K562 (cell line): ENCODE measurements at regions not wholly inside any gene's neighbourhood (a gene's known extent, or its start where the extent isn't known, plus 50 kb on each side); places are given as distances from the start of the nearest gene placed in this dataset.

ENCODE experiments used
- ATAC-seq: fragments of 200-7000 bp; cut with Tn5 transposase; 3 replicates; pipeline ENCODE4 v1.9.1; 2020; ENCODE audit warnings: moderate library complexity
- BruUV-seq: library from RNA; stranded (reverse); fragments of 400-500 nt; replicated peaks from 2 replicates; lab custom pipeline; 2021; lab: Mats Ljungman, UMichigan
- CTCF ChIA-PET: fragments of 300-600 bp; formaldehyde crosslinking; extraction: SDS; loops from one replicate; lab custom pipeline; 2021; ENCODE audit warnings: low intra/inter-chr PET ratio; lab: Yijun Ruan, JAX
- POLR2A ChIA-PET: fragments of 300-600, 350-650 bp; sonication (Branson Sonifier 250); formaldehyde crosslinking; extraction: SDS; loops from one replicate; lab custom pipeline; 2021; ENCODE audit warnings: antibody characterized with exemption, inconsistent platforms; lab: Yijun Ruan, JAX
- DNase-seq, 4 experiments: peaks; one replicate each; pipeline versions ENCODE4 v3.0.0 to v3.0.0-alpha.2; 2011 to 2018; ENCODE audit warnings: low spot score in 3 of 4, mixed read lengths in 3 of 4; ENCODE audit errors: extremely low read depth in 1 of 4
- FAIRE-seq: peaks from 2 replicates; lab custom pipeline; 2011; peaks lifted over from hg19 to GRCh38; lab: Jason Lieb, UNC
- H2AFZ ChIP-seq: 2 replicates; pipeline ENCODE4 v1.6.0; 2011; ENCODE audit warnings: low read depth, low read length, control low read depth, inconsistent platforms
- H3K27ac ChIP-seq: fragments of 200-600 bp; 3 replicates; pipeline ENCODE4 v1.8.0; 2011; ENCODE audit warnings: low read depth, mild to moderate bottlenecking, control low read depth, inconsistent platforms, low read length, moderate library complexity, mixed read lengths; ENCODE audit errors: extremely low read depth
- H3K27me3 ChIP-seq, 2 experiments: fragments of 300-600 bp in 1 of 2; 2 replicates in 1 of 2; 3 replicates in 1 of 2; pipeline versions ENCODE4 v1.6.0 to v1.8.0; 2011; ENCODE audit warnings: inconsistent platforms in 2 of 2, low read length in 2 of 2, mild to moderate bottlenecking in 1 of 2, mixed read lengths in 1 of 2, moderate library complexity in 1 of 2; ENCODE audit not compliant: control insufficient read depth in 2 of 2, insufficient read depth in 2 of 2
- H3K36me3 ChIP-seq: fragments of 300-600 bp; 3 replicates; pipeline ENCODE4 v1.8.0; 2011; ENCODE audit warnings: mild to moderate bottlenecking, low read length, inconsistent platforms; ENCODE audit not compliant: control insufficient read depth, insufficient read depth
- H3K4me1 ChIP-seq, 2 experiments: fragments of 200-600 bp in 1 of 2; replicated peaks in 1 of 2; 2 replicates in 1 of 2; 3 replicates in 1 of 2; pipeline versions ENCODE4 v1.5.1 to v1.8.0; 2011; ENCODE audit warnings: inconsistent platforms in 2 of 2, low read length in 2 of 2, mild to moderate bottlenecking in 1 of 2, mixed read lengths in 1 of 2, moderate library complexity in 1 of 2; ENCODE audit not compliant: control insufficient read depth in 2 of 2, insufficient read depth in 2 of 2
- H3K4me2 ChIP-seq: 2 replicates; pipeline ENCODE4 v1.6.1; 2011; ENCODE audit warnings: low read length, control low read depth, inconsistent platforms, mixed read lengths; ENCODE audit not compliant: insufficient read depth
- H3K4me3 ChIP-seq: fragments of 200-600 bp; sonication (generic), shearing (Covaris generic); 2 replicates; pipeline ENCODE4 v1.5.1; 2016; ENCODE audit warnings: control low read depth, inconsistent platforms
- H3K79me2 ChIP-seq: fragments of 200-600 bp; 3 replicates; pipeline ENCODE4 v1.8.0; 2011; ENCODE audit warnings: low read length, inconsistent platforms; ENCODE audit not compliant: control insufficient read depth, insufficient read depth
- H3K9ac ChIP-seq, 2 experiments: 2 replicates each; pipeline versions ENCODE4 v1.6.0 to v1.6.1; 2011; ENCODE audit warnings: low read depth in 2 of 2, low read length in 2 of 2, control low read depth in 1 of 2, inconsistent platforms in 1 of 2, mild to moderate bottlenecking in 1 of 2, mixed read lengths in 1 of 2; ENCODE audit not compliant: insufficient read depth in 1 of 2
- H3K9me1 ChIP-seq: one replicate; pipeline ENCODE4 v1.6.0; 2011; ENCODE audit warnings: inconsistent platforms, mild to moderate bottlenecking, low read length, moderate library complexity; ENCODE audit not compliant: control insufficient read depth, insufficient read depth
- H3K9me3 ChIP-seq: replicated peaks from 2 replicates; pipeline ENCODE4 v1.5.1; 2011; ENCODE audit warnings: low read depth, low read length, inconsistent platforms; ENCODE audit not compliant: control insufficient read depth, insufficient read depth
- H4K20me1 ChIP-seq: replicated peaks from 2 replicates; pipeline ENCODE4 v1.6.1; 2011; ENCODE audit warnings: low read length, inconsistent platforms, mixed read lengths; ENCODE audit not compliant: control insufficient read depth, insufficient read depth
- ARID4B ChIP-seq: sonication (generic); formaldehyde crosslinking; IDR thresholded peaks from 2 replicates; pipeline ENCODE4 v1.8.0; 2022; ENCODE audit warnings: mild to moderate bottlenecking, missing genetic modification reagents
- CBX3 ChIP-seq, 2 experiments: IDR thresholded peaks; 1 replicate in 1 of 2; 2 replicates in 1 of 2; pipeline ENCODE4 v1.6.1; 2012; ENCODE audit warnings: inconsistent platforms in 2 of 2, low read length in 2 of 2, borderline replicate concordance in 1 of 2, control low read depth in 1 of 2
- DACH1 ChIP-seq: fragments of 450-650 bp; IDR thresholded peaks from 2 replicates; pipeline ENCODE4 v1.6.1; 2018; ENCODE audit not compliant: partially characterized antibody
- FOXP1 ChIP-seq: sonication (generic); formaldehyde crosslinking; IDR thresholded peaks from 2 replicates; pipeline ENCODE4 v1.8.0; 2022; ENCODE audit warnings: mild to moderate bottlenecking, missing genetic modification reagents
- NFATC3 ChIP-seq: fragments of 450-650 bp; IDR thresholded peaks from 2 replicates; pipeline ENCODE4 v1.6.1; 2017; ENCODE audit warnings: mild to moderate bottlenecking
- POLR2AphosphoS5 ChIP-seq: IDR thresholded peaks from 2 replicates; pipeline ENCODE4 v1.6.1; 2011; ENCODE audit warnings: mild to moderate bottlenecking, low read depth, low read length, moderate library complexity; ENCODE audit not compliant: control insufficient read depth, insufficient read depth
- RBBP5 ChIP-seq: fragments of 200-600 bp; sonication (generic); IDR thresholded peaks from 2 replicates; pipeline ENCODE4 v1.6.1; 2012; ENCODE audit warnings: borderline replicate concordance, mild to moderate bottlenecking, low read length, control low read depth, inconsistent platforms; ENCODE audit not compliant: insufficient read depth, poor library complexity, severe bottlenecking
- RBM17 ChIP-seq: fragments of 200-400 bp; formaldehyde crosslinking; IDR thresholded peaks from 2 replicates; pipeline ENCODE4 v1.6.1; 2017; ENCODE audit warnings: low read depth, mild to moderate bottlenecking, low read length, borderline replicate concordance
- TRIM28 ChIP-seq: fragments of 450-650 bp; IDR thresholded peaks from 2 replicates; pipeline ENCODE4 v1.6.1; 2017
- ZNF511 ChIP-seq: sonication (generic); formaldehyde crosslinking; IDR thresholded peaks from 2 replicates; pipeline ENCODE4 v1.8.0; 2022; ENCODE audit warnings: mild to moderate bottlenecking, missing genetic modification reagents
- WGBS: fragments of 100-300 bp; shearing (Covaris generic); methylation state at CpG from one replicate; pipeline ENCODE4 v1.1.6; 2016; ENCODE audit warnings: low coverage, mixed read lengths; ENCODE audit not compliant: insufficient coverage; ENCODE audit errors: missing lambda C conversion rate; 5-methylcytosine and 5-hydroxymethylcytosine counted together
- in situ Hi-C: fragments of 300-500 bp; cut with MboI; formaldehyde crosslinking; loops from 4 replicates; pipeline ENCODE4 v1.15.0; 2018; ENCODE audit warnings: inconsistent platforms, mixed read lengths
- intact Hi-C: fragments of 100-400 bp; cut with micrococcal nuclease; formaldehyde crosslinking; loops from 2 replicates; pipeline ENCODE4 v1.14.2; 2022

GRCh38 chr6:166679566-166679965 is 52.5 kb upstream of the RPS6KA2 start:
- H3K9me3 ChIP-seq = no peaks in the 10 kb centered on the region
- H4K20me1 ChIP-seq = 0 out of 2 replicates have a peak, but pooled peaks cover 5% of the 10 kb centered on the region
- no peak overlapping the region for H2AFZ ChIP-seq
- no peak overlapping the region for H3K9ac ChIP-seq
- no peaks in the 10 kb centered on the region for H3K79me2 ChIP-seq
- no TSS peak for BruUV-seq
- ChIA-PET CTCF (no interaction called here), POLR2A (interaction anchor here (0.6 kb wide), 1 partner anchor 75 kb away, joined by 4 read pairs; no protein-coding TSS in a partner anchor)
- no peaks in the 10 kb centered on the region for H3K36me3 ChIP-seq
- no peaks in the 10 kb centered on the region; a peak in 1 of 5 replicates for H3K4me1 ChIP-seq
- TF ChIP-seq ZNF511 (CRISPR knock-in tag) (no peak), RBM17 (no peak), ARID4B (CRISPR knock-in tag) (no peak), CBX3 (IDR thresholded peaks at IDR 0.05; ENCODE audit: borderline replicate concordance in 1 of 2, low read length in 2 of 2) (no peak), DACH1 (no peak), RBBP5 (no peak), FOXP1 (CRISPR knock-in tag) (no peak), TRIM28 (no peak), POLR2AphosphoS5 (no peak), NFATC3 (no peak)
- H3K9me1 ChIP-seq = no peaks in the 10 kb centered on the region
- 26% methylated on average over 28 of the region's 31 CpGs for WGBS
- H3K4me2 ChIP-seq = no peak overlapping the region
- ATAC-seq (no peak), FAIRE-seq (no peak), DNase-seq (no peak)
- in situ Hi-C loops = no loop called here
- no peak overlapping the region for H3K4me3 ChIP-seq
- peaks cover 12 to 46% of the 10 kb centered on the region in 2 experiments; a peak in 4 of 5 replicates for H3K27me3 ChIP-seq
- H3K27ac ChIP-seq = no peak overlapping the region
- intact Hi-C loops = no loop called here
